Trophoblast cell (in vitro differentiated cells and primary cell): ENCODE measurements at regions not wholly inside any gene's neighbourhood (a gene's known extent, or its start where the extent isn't known, plus 50 kb on each side); places are given as distances from the start of the nearest gene placed in this dataset.

Experiments used
- DNase-seq, 2 donors: peaks; one replicate each; pipeline ENCODE4 v3.0.0-alpha.2; 2016
- H2AFZ ChIP-seq: 2 replicates; pipeline ENCODE4 v1.6.1; 2013; ENCODE audit warnings: low read length, moderate library complexity, mild to moderate bottlenecking; ENCODE audit not compliant: insufficient read depth, poor library complexity
- H2AK5ac ChIP-seq: 2 replicates; pipeline ENCODE4 v1.6.1; 2013; ENCODE audit warnings: mild to moderate bottlenecking, low read length
- H2BK120ac ChIP-seq: 2 replicates; pipeline ENCODE4 v1.6.1; 2013; ENCODE audit warnings: low read length, mild to moderate bottlenecking, moderate library complexity; ENCODE audit not compliant: insufficient read depth, poor library complexity
- H2BK12ac ChIP-seq: 2 replicates; pipeline ENCODE4 v1.6.1; 2013; ENCODE audit warnings: mild to moderate bottlenecking, low read length, moderate library complexity
- H2BK5ac ChIP-seq: 2 replicates; pipeline ENCODE4 v1.6.1; 2013; ENCODE audit warnings: low read length, low read depth, moderate library complexity, mild to moderate bottlenecking; ENCODE audit not compliant: poor library complexity
- H3K14ac ChIP-seq: 2 replicates; pipeline ENCODE4 v1.6.1; 2013; ENCODE audit warnings: mild to moderate bottlenecking, low read length
- H3K18ac ChIP-seq: 2 replicates; pipeline ENCODE4 v1.6.1; 2013; ENCODE audit warnings: mild to moderate bottlenecking, low read length
- H3K23ac ChIP-seq: 2 replicates; pipeline ENCODE4 v1.6.1; 2013; ENCODE audit warnings: low read length
- H3K27ac ChIP-seq: 2 replicates; pipeline ENCODE4 v1.5.1; 2013; ENCODE audit warnings: low read depth, mild to moderate bottlenecking, inconsistent platforms, low read length, moderate library complexity
- H3K27me3 ChIP-seq: 2 replicates; pipeline ENCODE4 v1.6.1; 2013; ENCODE audit warnings: inconsistent platforms, mild to moderate bottlenecking, low read length, moderate library complexity; ENCODE audit not compliant: insufficient read depth
- H3K36me3 ChIP-seq, 2 experiments: 1 replicate in 1 of 2; 2 replicates in 1 of 2; pipeline ENCODE4 v1.6.1; 2013; ENCODE audit warnings: low read length in 2 of 2, mild to moderate bottlenecking in 2 of 2, moderate library complexity in 1 of 2; ENCODE audit not compliant: insufficient read depth in 2 of 2, control insufficient read depth in 1 of 2
- H3K4ac ChIP-seq: 2 replicates; pipeline ENCODE4 v1.6.1; 2013; ENCODE audit warnings: low read depth, mild to moderate bottlenecking, low read length, moderate library complexity
- H3K4me1 ChIP-seq, 2 experiments: 1 replicate in 1 of 2; 2 replicates in 1 of 2; pipeline ENCODE4 v1.6.1; 2013; ENCODE audit warnings: low read length in 2 of 2, mild to moderate bottlenecking in 2 of 2, moderate library complexity in 1 of 2; ENCODE audit not compliant: insufficient read depth in 2 of 2, control insufficient read depth in 1 of 2
- H3K4me2 ChIP-seq: 2 replicates; pipeline ENCODE4 v1.6.1; 2013; ENCODE audit warnings: inconsistent platforms, mild to moderate bottlenecking, low read length, moderate library complexity
- H3K4me3 ChIP-seq: 2 replicates; pipeline ENCODE4 v1.5.1; 2013; ENCODE audit warnings: mild to moderate bottlenecking, low read depth, low read length, inconsistent platforms
- H3K79me1 ChIP-seq: one replicate; pipeline ENCODE4 v1.6.1; 2013; ENCODE audit warnings: low read length
- H3K79me2 ChIP-seq: 2 replicates; pipeline ENCODE4 v1.6.1; 2013; ENCODE audit warnings: low read length, mild to moderate bottlenecking; ENCODE audit not compliant: control insufficient read depth, insufficient read depth, poor library complexity
- H3K9ac ChIP-seq: 2 replicates; pipeline ENCODE4 v1.6.1; 2013; ENCODE audit warnings: mild to moderate bottlenecking, low read length
- H3K9me3 ChIP-seq: 2 replicates; pipeline ENCODE4 v1.6.1; 2013; ENCODE audit warnings: low read depth, mild to moderate bottlenecking, control low read depth, inconsistent platforms, low read length; ENCODE audit not compliant: insufficient read depth
- H4K12ac ChIP-seq: 2 replicates; pipeline ENCODE4 v1.6.1; 2013; ENCODE audit warnings: low read depth, mild to moderate bottlenecking, low read length, moderate library complexity
- H4K8ac ChIP-seq: 2 replicates; pipeline ENCODE4 v1.6.1; 2013; ENCODE audit warnings: low read depth, mild to moderate bottlenecking, low read length, moderate library complexity
- H4K91ac ChIP-seq: one replicate; pipeline ENCODE4 v1.6.1; 2013; ENCODE audit warnings: low read depth, mild to moderate bottlenecking, low read length, moderate library complexity
- WGBS: extraction: QIAGEN DNeasy Blood & Tissue Kit; methylation state at CpG from one replicate; pipeline ENCODE4 v1.1.7; 2013; ENCODE audit warnings: missing lambda C conversion rate; ENCODE audit not compliant: insufficient read length, insufficient coverage; ENCODE audit errors: extremely low coverage; 5-methylcytosine and 5-hydroxymethylcytosine counted together

GRCh38 chr1:87650306-87650705 lies 321.6 kb downstream of the LMO4 start:
- no peaks in the 10 kb centered on the region for H3K4me1 ChIP-seq
- H4K91ac ChIP-seq, result no peak overlapping the region
- peaks cover under 1% of the 10 kb centered on the region for H3K9me3 ChIP-seq
- no peak overlapping the region for H4K12ac ChIP-seq
- H3K9ac ChIP-seq, result no peak overlapping the region
- no peak overlapping the region for H2BK5ac ChIP-seq
- no peaks in the 10 kb centered on the region for H3K79me2 ChIP-seq
- H2AFZ ChIP-seq, result no peak overlapping the region
- no peak overlapping the region for H2BK12ac ChIP-seq
- peak overlapping the region; percentile 19 for H2BK120ac ChIP-seq
- H2AK5ac ChIP-seq, result no peak overlapping the region
- H3K27ac ChIP-seq, result no peak overlapping the region
- DNase-seq, result no peak
- H3K4ac ChIP-seq, result no peak overlapping the region
- no peaks in the 10 kb centered on the region for H3K27me3 ChIP-seq
- no peak overlapping the region for H3K18ac ChIP-seq
- H3K14ac ChIP-seq, result no peak overlapping the region
- H3K36me3 ChIP-seq, result no peaks in the 10 kb centered on the region
- H3K79me1 ChIP-seq, result no peaks in the 10 kb centered on the region
- no peak overlapping the region for H3K4me2 ChIP-seq
- H3K4me3 ChIP-seq, result no peak overlapping the region
- H4K8ac ChIP-seq, result no peak overlapping the region
- WGBS, result no CpG with 5 or more reads among the region's 5 CpGs
- H3K23ac ChIP-seq, result no peak overlapping the region

- no peak overlapping the region for H2BK5ac ChIP-seq
- DNase-seq, result no peak
- no peaks in the 10 kb centered on the region for H3K27me3 ChIP-seq
- no peak overlapping the region for H2AFZ ChIP-seq
- H3K18ac ChIP-seq, result no peak overlapping the region
- H3K4ac ChIP-seq, result no peak overlapping the region
- H4K8ac ChIP-seq, result no peak overlapping the region
- no peaks in the 10 kb centered on the region for H3K4me1 ChIP-seq
- H3K27ac ChIP-seq, result no peak overlapping the region
- H3K9ac ChIP-seq, result no peak overlapping the region
- H3K79me2 ChIP-seq, result no peaks in the 10 kb centered on the region
- no peaks in the 10 kb centered on the region for H3K36me3 ChIP-seq
- no peak overlapping the region for H4K12ac ChIP-seq
- H3K79me1 ChIP-seq, result no peaks in the 10 kb centered on the region
- no peak overlapping the region for H2AK5ac ChIP-seq
- no peak overlapping the region for H3K4me2 ChIP-seq
- H2BK120ac ChIP-seq, result no peak overlapping the region
- no peak overlapping the region for H3K23ac ChIP-seq
- H2BK12ac ChIP-seq, result no peak overlapping the region
- no peak overlapping the region for H3K4me3 ChIP-seq
- H3K14ac ChIP-seq, result no peak overlapping the region
- no peak overlapping the region for H4K91ac ChIP-seq
- no CpG with 5 or more reads among the region's 3 CpGs for WGBS
- H3K9me3 ChIP-seq, result peaks cover 1% of the 10 kb centered on the region
These were observed 323.5 kb downstream of the LMO4 start for GRCh38 chr1:87652176-87652575.

- H3K4me3 ChIP-seq, result no peak overlapping the region
- no peak overlapping the region for H3K18ac ChIP-seq
- no peak overlapping the region for H3K4me2 ChIP-seq
- H3K27me3 ChIP-seq, result no peaks in the 10 kb centered on the region
- H3K4ac ChIP-seq, result no peak overlapping the region
- H3K9me3 ChIP-seq, result no peaks in the 10 kb centered on the region
- H3K79me1 ChIP-seq, result no peaks in the 10 kb centered on the region
- H4K8ac ChIP-seq, result no peak overlapping the region
- H3K79me2 ChIP-seq, result no peaks in the 10 kb centered on the region
- no peak overlapping the region for H3K27ac ChIP-seq
- no peak overlapping the region for H4K91ac ChIP-seq
- no peak overlapping the region for H3K14ac ChIP-seq
- DNase-seq, result no peak
- H2BK5ac ChIP-seq, result no peak overlapping the region
- no peak overlapping the region for H2AK5ac ChIP-seq
- H2BK120ac ChIP-seq, result no peak overlapping the region
- no peak overlapping the region for H3K9ac ChIP-seq
- H3K23ac ChIP-seq, result no peak overlapping the region
- H2AFZ ChIP-seq, result no peak overlapping the region
- no peak overlapping the region for H2BK12ac ChIP-seq
- H4K12ac ChIP-seq, result no peak overlapping the region
- no peaks in the 10 kb centered on the region for H3K4me1 ChIP-seq
- WGBS, result no CpG with 5 or more reads among the region's 2 CpGs
- H3K36me3 ChIP-seq, result no peaks in the 10 kb centered on the region
These were observed 336.5 kb downstream of the LMO4 start for GRCh38 chr1:87665151-87665550.

- no peak overlapping the region for H3K14ac ChIP-seq
- no peak overlapping the region for H3K23ac ChIP-seq
- H4K91ac ChIP-seq, result no peak overlapping the region
- H2AFZ ChIP-seq, result no peak overlapping the region
- no peak overlapping the region for H3K4me3 ChIP-seq
- H4K12ac ChIP-seq, result no peak overlapping the region
- H3K4me1 ChIP-seq, result no peaks in the 10 kb centered on the region
- H3K4me2 ChIP-seq, result no peak overlapping the region
- no peak overlapping the region for H3K27ac ChIP-seq
- H4K8ac ChIP-seq, result no peak overlapping the region
- no peak overlapping the region for H2BK12ac ChIP-seq
- no peaks in the 10 kb centered on the region for H3K79me2 ChIP-seq
- H2BK5ac ChIP-seq, result no peak overlapping the region
- no peaks in the 10 kb centered on the region for H3K27me3 ChIP-seq
- no peak overlapping the region for H2AK5ac ChIP-seq
- no CpG with 5 or more reads among the region's 2 CpGs for WGBS
- no peak for DNase-seq
- H3K9ac ChIP-seq, result no peak overlapping the region
- H3K79me1 ChIP-seq, result no peaks in the 10 kb centered on the region
- no peaks in the 10 kb centered on the region for H3K9me3 ChIP-seq
- no peak overlapping the region for H3K18ac ChIP-seq
- no peak overlapping the region for H3K4ac ChIP-seq
- H3K36me3 ChIP-seq, result no peaks in the 10 kb centered on the region
- no peak overlapping the region for H2BK120ac ChIP-seq
These were observed 338.0 kb downstream of the LMO4 start for GRCh38 chr1:87666681-87667080.
